AG09309 (cell line): ENCODE measurements at regions not wholly inside any gene's neighbourhood (a gene's known extent, or its start where the extent isn't known, plus 50 kb on each side); places are given as distances from the start of the nearest gene placed in this dataset.

Experiments used
- DNase-seq: peaks from one replicate; pipeline ENCODE4 v3.0.0-alpha.2; 2010; ENCODE audit warnings: low read depth
- H3K4me3 ChIP-seq: 2 replicates; pipeline ENCODE4 v1.5.1; 2011; ENCODE audit warnings: mild to moderate bottlenecking, low read depth, low read length, moderate library complexity; ENCODE audit not compliant: control insufficient read depth
- TF ChIP-seq, protein P1 (sequence below): IDR thresholded peaks from 2 replicates; pipeline ENCODE4 v1.5.1; 2011; ENCODE audit warnings: mild to moderate bottlenecking, low read depth, low read length, inconsistent platforms; ENCODE audit not compliant: insufficient read depth, control insufficient read depth; ENCODE audit errors: missing control alignments

- H3K4me3 ChIP-seq, result no peak overlapping the region
- TF ChIP-seq, protein P1, sequence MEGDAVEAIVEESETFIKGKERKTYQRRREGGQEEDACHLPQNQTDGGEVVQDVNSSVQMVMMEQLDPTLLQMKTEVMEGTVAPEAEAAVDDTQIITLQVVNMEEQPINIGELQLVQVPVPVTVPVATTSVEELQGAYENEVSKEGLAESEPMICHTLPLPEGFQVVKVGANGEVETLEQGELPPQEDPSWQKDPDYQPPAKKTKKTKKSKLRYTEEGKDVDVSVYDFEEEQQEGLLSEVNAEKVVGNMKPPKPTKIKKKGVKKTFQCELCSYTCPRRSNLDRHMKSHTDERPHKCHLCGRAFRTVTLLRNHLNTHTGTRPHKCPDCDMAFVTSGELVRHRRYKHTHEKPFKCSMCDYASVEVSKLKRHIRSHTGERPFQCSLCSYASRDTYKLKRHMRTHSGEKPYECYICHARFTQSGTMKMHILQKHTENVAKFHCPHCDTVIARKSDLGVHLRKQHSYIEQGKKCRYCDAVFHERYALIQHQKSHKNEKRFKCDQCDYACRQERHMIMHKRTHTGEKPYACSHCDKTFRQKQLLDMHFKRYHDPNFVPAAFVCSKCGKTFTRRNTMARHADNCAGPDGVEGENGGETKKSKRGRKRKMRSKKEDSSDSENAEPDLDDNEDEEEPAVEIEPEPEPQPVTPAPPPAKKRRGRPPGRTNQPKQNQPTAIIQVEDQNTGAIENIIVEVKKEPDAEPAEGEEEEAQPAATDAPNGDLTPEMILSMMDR, result no peak
- DNase-seq, result no peak
These were observed 226.1 kb upstream of the HNRNPA3 start for GRCh38 chr2:176986487-176986886.

DNA sequence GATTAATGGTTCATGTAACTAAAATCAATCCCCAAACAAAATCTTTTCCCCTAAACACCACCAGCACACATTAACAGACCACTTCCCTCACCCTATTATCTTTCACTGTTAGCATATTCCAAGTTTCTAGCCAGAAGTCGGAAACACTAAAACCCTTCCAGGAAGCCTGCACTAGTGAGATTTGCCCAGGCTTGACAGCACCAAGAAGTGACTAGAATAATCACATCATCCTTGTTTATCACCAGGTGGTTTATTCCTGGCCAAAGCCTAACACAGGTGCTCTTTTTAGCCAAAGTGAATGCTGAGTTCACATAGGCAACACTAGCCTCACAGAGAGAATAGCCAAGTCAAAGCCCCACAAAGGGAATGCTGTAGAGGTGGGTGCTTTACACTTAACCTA, 221.2 kb upstream of the HNRNPA3 start:
- no peak overlapping the region for H3K4me3 ChIP-seq
- no peak for DNase-seq
- TF ChIP-seq, protein P1, result no peak

- TF ChIP-seq, protein P1, result no peak
- H3K4me3 ChIP-seq, result no peak overlapping the region
- DNase-seq, result peak; percentile 62
These were observed 215.4 kb upstream of the HNRNPA3 start for GRCh38 chr2:176997074-176997791.

DNA sequence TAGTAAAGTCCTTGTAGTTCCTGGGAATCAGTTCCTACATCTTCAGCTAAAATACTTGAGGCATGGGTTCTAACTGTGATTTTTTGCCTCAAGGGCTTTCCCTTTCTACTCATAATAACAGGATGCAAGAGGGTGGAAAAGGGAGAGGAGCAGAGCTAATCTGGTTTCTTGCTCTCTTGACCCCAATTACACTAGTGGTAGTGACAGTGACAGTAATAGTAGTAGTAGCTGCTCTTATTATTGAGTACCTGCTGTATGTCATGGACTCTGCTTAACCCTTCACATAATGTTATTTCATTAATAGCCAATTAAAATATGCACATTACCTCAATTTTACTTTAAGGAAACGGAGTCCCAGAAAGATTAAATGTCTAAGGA, 214.8 kb upstream of the HNRNPA3 start:
- H3K4me3 ChIP-seq, result no peak overlapping the region
- no peak for DNase-seq
- TF ChIP-seq, protein P1, result no peak

DNA sequence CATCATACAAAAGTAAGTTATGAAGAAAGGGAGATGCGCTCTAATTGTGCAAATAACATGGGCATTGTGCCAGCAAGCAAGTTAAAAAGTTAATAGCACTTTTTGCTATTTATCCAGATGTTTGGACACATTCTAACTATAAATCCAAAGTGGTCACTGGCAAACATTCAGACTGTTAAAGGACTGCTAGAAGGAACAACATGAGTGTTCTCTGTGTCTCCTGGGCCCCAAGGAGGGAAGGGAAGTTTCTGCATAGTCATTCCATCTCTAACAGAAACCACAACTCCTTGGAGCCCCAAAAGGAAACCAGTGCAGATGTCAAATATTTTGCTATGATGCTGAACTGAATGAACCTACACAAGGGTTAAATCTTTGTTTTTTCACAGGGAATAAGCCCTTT, 213.3 kb upstream of the HNRNPA3 start:
- TF ChIP-seq, protein P1, result no peak
- DNase-seq, result no peak
- no peak overlapping the region for H3K4me3 ChIP-seq

DNA sequence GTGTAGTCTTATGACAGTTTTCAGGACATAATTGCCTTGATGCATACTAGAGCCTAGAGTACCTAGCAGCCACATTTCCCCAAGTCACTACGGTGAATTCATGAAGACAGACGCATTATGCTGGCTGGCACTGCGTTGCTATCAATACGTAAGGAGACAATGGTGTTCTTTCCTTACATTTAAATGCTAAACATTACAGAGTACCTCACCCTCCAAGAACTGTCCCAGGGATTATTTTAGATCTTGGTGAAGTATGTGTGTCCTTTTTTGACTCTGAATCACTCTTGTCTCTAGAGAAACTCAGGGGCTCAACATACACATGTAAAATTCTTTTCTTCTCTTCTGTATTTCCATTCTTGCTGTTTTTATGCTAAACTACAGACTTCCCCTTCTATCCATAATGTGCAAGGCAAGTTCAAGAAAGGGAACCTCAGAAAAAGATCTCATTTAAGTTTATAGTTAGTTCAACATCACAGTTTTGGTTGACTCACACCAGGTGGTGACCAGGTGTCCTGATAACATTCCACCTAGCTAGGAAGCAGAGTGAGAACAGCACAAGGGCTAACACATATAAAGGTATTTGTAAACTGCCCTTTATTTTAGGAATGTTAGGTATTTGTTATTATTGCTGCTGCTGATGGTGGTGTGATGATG, 212.4 kb upstream of the HNRNPA3 start:
- TF ChIP-seq, protein P1, result no peak
- no peak for DNase-seq
- no peak overlapping the region for H3K4me3 ChIP-seq
